ENCODE measurements at regions not wholly inside any gene's neighbourhood (a gene's known extent, or its start where the extent isn't known, plus 50 kb on each side); places are given as distances from the start of the nearest gene placed in this dataset.

DNA sequence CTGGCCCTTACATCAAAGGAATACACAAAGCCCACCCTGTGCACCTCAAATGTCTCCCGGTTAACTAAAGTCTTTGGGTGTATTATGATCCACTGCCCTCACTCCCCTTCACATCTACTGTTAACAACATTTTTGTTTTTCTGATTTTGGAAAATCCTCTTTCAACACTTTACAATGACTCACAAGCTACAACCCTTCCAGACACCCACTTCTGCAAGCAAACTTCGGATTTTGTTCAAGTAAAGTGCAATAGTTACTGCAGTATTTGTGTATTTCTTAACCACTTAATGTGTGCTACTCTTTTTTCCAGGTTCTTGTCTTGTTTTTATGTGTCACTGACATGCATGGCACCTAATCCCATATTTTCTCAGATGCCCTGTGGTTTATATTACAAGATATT lies 101.1 kb downstream of the EDNRB start:
- no peak for TF ChIP-seq CREB1 (CRISPR knock-in tag; IDR thresholded peaks at IDR 0.05; ENCODE audit: low read depth)
- TF ChIP-seq CTCF (conservative IDR thresholded peaks at IDR 0.05; ENCODE audit: low read depth in 2 of 2): no peak
- no peak for TF ChIP-seq EZH2 (IDR thresholded peaks at IDR 0.05; ENCODE audit: low read depth, unreplicated experiment)
- TF ChIP-seq NANOG (IDR thresholded peaks at IDR 0.05; ENCODE audit: borderline replicate concordance): no peak
